ENCODE measurements at regions not wholly inside any gene's neighbourhood (a gene's known extent, or its start where the extent isn't known, plus 50 kb on each side); places are given as distances from the start of the nearest gene placed in this dataset.

DNA sequence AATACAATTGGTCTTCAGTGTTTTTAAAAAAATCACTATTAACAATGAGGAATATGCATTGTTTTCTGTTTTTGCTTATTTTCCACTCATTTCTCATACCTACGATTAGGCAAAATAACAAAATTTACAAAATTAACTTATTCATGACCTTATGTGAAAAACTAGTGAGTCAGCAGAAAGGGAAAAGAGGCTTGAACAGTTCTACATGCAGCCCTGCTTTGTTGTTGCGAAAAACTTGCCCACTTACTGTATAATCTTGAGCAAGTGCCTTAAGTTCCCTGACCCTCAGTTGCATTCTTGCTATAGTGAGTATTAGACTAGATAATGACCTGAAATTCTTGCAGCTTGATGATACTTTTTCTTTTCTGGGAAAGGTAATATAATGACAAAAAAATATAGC lies 551.1 kb upstream of the BCHE start:
- TF ChIP-seq, protein P1, sequence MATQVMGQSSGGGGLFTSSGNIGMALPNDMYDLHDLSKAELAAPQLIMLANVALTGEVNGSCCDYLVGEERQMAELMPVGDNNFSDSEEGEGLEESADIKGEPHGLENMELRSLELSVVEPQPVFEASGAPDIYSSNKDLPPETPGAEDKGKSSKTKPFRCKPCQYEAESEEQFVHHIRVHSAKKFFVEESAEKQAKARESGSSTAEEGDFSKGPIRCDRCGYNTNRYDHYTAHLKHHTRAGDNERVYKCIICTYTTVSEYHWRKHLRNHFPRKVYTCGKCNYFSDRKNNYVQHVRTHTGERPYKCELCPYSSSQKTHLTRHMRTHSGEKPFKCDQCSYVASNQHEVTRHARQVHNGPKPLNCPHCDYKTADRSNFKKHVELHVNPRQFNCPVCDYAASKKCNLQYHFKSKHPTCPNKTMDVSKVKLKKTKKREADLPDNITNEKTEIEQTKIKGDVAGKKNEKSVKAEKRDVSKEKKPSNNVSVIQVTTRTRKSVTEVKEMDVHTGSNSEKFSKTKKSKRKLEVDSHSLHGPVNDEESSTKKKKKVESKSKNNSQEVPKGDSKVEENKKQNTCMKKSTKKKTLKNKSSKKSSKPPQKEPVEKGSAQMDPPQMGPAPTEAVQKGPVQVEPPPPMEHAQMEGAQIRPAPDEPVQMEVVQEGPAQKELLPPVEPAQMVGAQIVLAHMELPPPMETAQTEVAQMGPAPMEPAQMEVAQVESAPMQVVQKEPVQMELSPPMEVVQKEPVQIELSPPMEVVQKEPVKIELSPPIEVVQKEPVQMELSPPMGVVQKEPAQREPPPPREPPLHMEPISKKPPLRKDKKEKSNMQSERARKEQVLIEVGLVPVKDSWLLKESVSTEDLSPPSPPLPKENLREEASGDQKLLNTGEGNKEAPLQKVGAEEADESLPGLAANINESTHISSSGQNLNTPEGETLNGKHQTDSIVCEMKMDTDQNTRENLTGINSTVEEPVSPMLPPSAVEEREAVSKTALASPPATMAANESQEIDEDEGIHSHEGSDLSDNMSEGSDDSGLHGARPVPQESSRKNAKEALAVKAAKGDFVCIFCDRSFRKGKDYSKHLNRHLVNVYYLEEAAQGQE (IDR thresholded peaks at IDR 0.05; ENCODE audit: low read depth, low read length), result no peak
- TF ChIP-seq YY1 (IDR thresholded peaks at IDR 0.05; ENCODE audit: low read depth) (no peak), TAF1 (IDR thresholded peaks at IDR 0.05; ENCODE audit: borderline replicate concordance, low read depth, low read length) (no peak), JUND (IDR thresholded peaks at IDR 0.05) (no peak), FOXM1 (IDR thresholded peaks at IDR 0.05; ENCODE audit: low read depth) (no peak), EZH2phosphoT487 (IDR thresholded peaks at IDR 0.05; ENCODE audit: borderline replicate concordance, low read depth) (no peak), RAD21 (IDR thresholded peaks at IDR 0.05; ENCODE audit: low read length) (no peak), NFIC (IDR thresholded peaks at IDR 0.05; ENCODE audit: borderline replicate concordance) (no peak), RFX5 (IDR thresholded peaks at IDR 0.05; ENCODE audit: low read length) (no peak)
- TF ChIP-seq, protein P2, sequence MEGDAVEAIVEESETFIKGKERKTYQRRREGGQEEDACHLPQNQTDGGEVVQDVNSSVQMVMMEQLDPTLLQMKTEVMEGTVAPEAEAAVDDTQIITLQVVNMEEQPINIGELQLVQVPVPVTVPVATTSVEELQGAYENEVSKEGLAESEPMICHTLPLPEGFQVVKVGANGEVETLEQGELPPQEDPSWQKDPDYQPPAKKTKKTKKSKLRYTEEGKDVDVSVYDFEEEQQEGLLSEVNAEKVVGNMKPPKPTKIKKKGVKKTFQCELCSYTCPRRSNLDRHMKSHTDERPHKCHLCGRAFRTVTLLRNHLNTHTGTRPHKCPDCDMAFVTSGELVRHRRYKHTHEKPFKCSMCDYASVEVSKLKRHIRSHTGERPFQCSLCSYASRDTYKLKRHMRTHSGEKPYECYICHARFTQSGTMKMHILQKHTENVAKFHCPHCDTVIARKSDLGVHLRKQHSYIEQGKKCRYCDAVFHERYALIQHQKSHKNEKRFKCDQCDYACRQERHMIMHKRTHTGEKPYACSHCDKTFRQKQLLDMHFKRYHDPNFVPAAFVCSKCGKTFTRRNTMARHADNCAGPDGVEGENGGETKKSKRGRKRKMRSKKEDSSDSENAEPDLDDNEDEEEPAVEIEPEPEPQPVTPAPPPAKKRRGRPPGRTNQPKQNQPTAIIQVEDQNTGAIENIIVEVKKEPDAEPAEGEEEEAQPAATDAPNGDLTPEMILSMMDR (IDR thresholded peaks at IDR 0.05), result no peak
- TF ChIP-seq, protein P3, sequence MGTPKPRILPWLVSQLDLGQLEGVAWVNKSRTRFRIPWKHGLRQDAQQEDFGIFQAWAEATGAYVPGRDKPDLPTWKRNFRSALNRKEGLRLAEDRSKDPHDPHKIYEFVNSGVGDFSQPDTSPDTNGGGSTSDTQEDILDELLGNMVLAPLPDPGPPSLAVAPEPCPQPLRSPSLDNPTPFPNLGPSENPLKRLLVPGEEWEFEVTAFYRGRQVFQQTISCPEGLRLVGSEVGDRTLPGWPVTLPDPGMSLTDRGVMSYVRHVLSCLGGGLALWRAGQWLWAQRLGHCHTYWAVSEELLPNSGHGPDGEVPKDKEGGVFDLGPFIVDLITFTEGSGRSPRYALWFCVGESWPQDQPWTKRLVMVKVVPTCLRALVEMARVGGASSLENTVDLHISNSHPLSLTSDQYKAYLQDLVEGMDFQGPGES (IDR thresholded peaks at IDR 0.05; ENCODE audit: low read depth, low read length), result no peak
- TF ChIP-seq, protein P4, sequence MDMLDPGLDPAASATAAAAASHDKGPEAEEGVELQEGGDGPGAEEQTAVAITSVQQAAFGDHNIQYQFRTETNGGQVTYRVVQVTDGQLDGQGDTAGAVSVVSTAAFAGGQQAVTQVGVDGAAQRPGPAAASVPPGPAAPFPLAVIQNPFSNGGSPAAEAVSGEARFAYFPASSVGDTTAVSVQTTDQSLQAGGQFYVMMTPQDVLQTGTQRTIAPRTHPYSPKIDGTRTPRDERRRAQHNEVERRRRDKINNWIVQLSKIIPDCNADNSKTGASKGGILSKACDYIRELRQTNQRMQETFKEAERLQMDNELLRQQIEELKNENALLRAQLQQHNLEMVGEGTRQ (IDR thresholded peaks at IDR 0.05; ENCODE audit: borderline replicate concordance, low read depth, low read length), result no peak
